ENCODE measurements at regions not wholly inside any gene's neighbourhood (a gene's known extent, or its start where the extent isn't known, plus 50 kb on each side); places are given as distances from the start of the nearest gene placed in this dataset.

DNA sequence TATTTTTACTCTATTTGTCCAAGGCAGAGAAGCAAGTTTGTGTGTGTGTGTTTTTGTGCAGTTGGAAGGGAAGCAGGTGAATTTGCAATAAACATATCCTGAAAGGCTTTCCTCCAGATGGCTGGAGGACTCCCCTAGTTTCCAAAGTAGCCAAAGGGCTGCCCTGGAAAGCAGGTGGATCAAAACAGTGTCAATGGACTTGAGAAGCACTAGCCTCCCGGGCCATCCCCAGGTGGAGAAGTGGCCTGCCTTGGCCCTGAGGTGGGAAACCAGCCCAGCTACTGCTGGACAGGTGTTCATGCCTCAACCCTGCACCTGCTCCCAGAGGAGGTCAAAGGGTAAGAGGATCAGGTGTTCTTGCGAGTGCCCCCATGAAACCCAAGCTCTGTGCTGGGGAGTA lies 1046.9 kb downstream of the VRK1 start:
- Histone ChIP-seq H3K27ac (ENCODE audit: insufficient read depth, low read depth, low read length) (no peak overlapping the region), H2AFZ (ENCODE audit: low read depth, low read length) (no peak overlapping the region), H3K4me3 (replicated peaks in 1 of 3; ENCODE audit: insufficient read depth in 1 of 3, low read depth in 1 of 3, low read length in 3 of 3) (no peak overlapping the region), H3K4me1 (ENCODE audit: control insufficient read depth, extremely low read depth, insufficient read depth, low read length) (no peaks in the 10 kb centered on the region), H3K9ac (replicated peaks; ENCODE audit: extremely low read depth, insufficient read depth, low read length) (no peak overlapping the region), H3K79me2 (ENCODE audit: control insufficient read depth, insufficient read depth, low read length) (no peaks in the 10 kb centered on the region), H3K9me1 (replicated peaks; ENCODE audit: control insufficient read depth, extremely low read depth, insufficient read depth, low read length) (no peaks in the 10 kb centered on the region), H3K9me3 (replicated peaks; ENCODE audit: control insufficient read depth, insufficient read depth, low read length) (peaks cover 13% of the 10 kb centered on the region), H4K20me1 (replicated peaks; ENCODE audit: control insufficient read depth, extremely low read depth, insufficient read depth, low read length) (no peaks in the 10 kb centered on the region), H3K4me2 (ENCODE audit: insufficient read depth, low read length) (no peak overlapping the region), H3K36me3 (ENCODE audit: control insufficient read depth in 2 of 2, extremely low read depth in 1 of 2, insufficient read depth in 2 of 2, low read length in 2 of 2) (no peaks in the 10 kb centered on the region), H3K27me3 (ENCODE audit: control insufficient read depth in 2 of 2, insufficient read depth in 2 of 2, low read length in 2 of 2) (no peaks in the 10 kb centered on the region)
- dilution Hi-C loops (cut with MboI; ENCODE audit: extremely low pct_ligation_motif_present, low sequenced_read_pairs) (no loop called here), intact Hi-C loops (cut with micrococcal nuclease) (no loop called here)
- FAIRE-seq (no peak), DNase-seq (ENCODE audit: low read depth, low spot score) (no peak)
- TF ChIP-seq, protein P1, sequence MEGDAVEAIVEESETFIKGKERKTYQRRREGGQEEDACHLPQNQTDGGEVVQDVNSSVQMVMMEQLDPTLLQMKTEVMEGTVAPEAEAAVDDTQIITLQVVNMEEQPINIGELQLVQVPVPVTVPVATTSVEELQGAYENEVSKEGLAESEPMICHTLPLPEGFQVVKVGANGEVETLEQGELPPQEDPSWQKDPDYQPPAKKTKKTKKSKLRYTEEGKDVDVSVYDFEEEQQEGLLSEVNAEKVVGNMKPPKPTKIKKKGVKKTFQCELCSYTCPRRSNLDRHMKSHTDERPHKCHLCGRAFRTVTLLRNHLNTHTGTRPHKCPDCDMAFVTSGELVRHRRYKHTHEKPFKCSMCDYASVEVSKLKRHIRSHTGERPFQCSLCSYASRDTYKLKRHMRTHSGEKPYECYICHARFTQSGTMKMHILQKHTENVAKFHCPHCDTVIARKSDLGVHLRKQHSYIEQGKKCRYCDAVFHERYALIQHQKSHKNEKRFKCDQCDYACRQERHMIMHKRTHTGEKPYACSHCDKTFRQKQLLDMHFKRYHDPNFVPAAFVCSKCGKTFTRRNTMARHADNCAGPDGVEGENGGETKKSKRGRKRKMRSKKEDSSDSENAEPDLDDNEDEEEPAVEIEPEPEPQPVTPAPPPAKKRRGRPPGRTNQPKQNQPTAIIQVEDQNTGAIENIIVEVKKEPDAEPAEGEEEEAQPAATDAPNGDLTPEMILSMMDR (IDR thresholded peaks at IDR 0.05; ENCODE audit: extremely low read depth in 1 of 2, insufficient read depth in 1 of 2, low read depth in 1 of 2, low read length in 2 of 2), result no peak
- TF ChIP-seq POLR2A (IDR thresholded peaks at IDR 0.05; ENCODE audit: low read depth, low read length) (no peak), POLR2AphosphoS5 (IDR thresholded peaks at IDR 0.05; ENCODE audit: insufficient read depth, low read depth, low read length) (no peak), EZH2 (IDR thresholded peaks at IDR 0.05; ENCODE audit: borderline replicate concordance, low read depth, low read length, severe bottlenecking) (no peak), JUN (IDR thresholded peaks at IDR 0.05; ENCODE audit: borderline replicate concordance, insufficient read depth, insufficient read length, low read depth) (no peak), GATA2 (IDR thresholded peaks at IDR 0.05; ENCODE audit: insufficient read depth, insufficient read length, low read depth, low read length) (no peak), FOS (IDR thresholded peaks at IDR 0.05; ENCODE audit: borderline replicate concordance, insufficient read depth, low read length) (no peak), MYC (IDR thresholded peaks at IDR 0.05; ENCODE audit: low read depth, low read length) (no peak)
- TF ChIP-seq, protein P2, sequence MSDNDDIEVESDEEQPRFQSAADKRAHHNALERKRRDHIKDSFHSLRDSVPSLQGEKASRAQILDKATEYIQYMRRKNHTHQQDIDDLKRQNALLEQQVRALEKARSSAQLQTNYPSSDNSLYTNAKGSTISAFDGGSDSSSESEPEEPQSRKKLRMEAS (IDR thresholded peaks at IDR 0.05; ENCODE audit: insufficient read depth, insufficient read length), result no peak
- ChIA-PET POLR2A (no interaction called here), CTCF (no interaction called here)
- no TSS peak for BruUV-seq (replicated peaks)
